ENCODE measurements at regions not wholly inside any gene's neighbourhood (a gene's known extent, or its start where the extent isn't known, plus 50 kb on each side); places are given as distances from the start of the nearest gene placed in this dataset.
"Not testable (repeated sequence)": the region's sequence is repeated elsewhere in the genome, so short reads cannot be mapped to it uniquely, and the experiment has no call there.

GRCh38 chr4:9660955-9661354 lies 120.5 kb upstream of the DRD5 start:
- TF ChIP-seq POLR2A, CTCF, POLR2AphosphoS5, EP300 (IDR thresholded peaks at IDR 0.05): not testable (repeated sequence)
